ENCODE measurements at regions not wholly inside any gene's neighbourhood (a gene's known extent, or its start where the extent isn't known, plus 50 kb on each side); places are given as distances from the start of the nearest gene placed in this dataset.

GRCh38 chr3:16825617-16826204 lies 59.0 kb upstream of the PLCL2 start:
- Histone ChIP-seq H2AFZ (ENCODE audit: low read depth, low read length) (no peak overlapping the region), H3K4me2 (ENCODE audit: insufficient read depth, low read length) (no peak overlapping the region), H3K27ac (ENCODE audit: insufficient read depth, low read depth, low read length) (no peak overlapping the region), H3K4me3 (replicated peaks in 1 of 3; ENCODE audit: insufficient read depth in 1 of 3, low read depth in 1 of 3, low read length in 3 of 3) (no peak overlapping the region), H3K9ac (replicated peaks; ENCODE audit: extremely low read depth, insufficient read depth, low read length) (no peak overlapping the region), H3K4me1 (ENCODE audit: control insufficient read depth, extremely low read depth, insufficient read depth, low read length) (peaks cover 6% of the 10 kb centered on the region), H3K9me3 (replicated peaks; ENCODE audit: control insufficient read depth, insufficient read depth, low read length) (no peaks in the 10 kb centered on the region), H3K79me2 (ENCODE audit: control insufficient read depth, insufficient read depth, low read length) (no peaks in the 10 kb centered on the region), H3K9me1 (replicated peaks; ENCODE audit: control insufficient read depth, extremely low read depth, insufficient read depth, low read length) (no peaks in the 10 kb centered on the region), H4K20me1 (replicated peaks; ENCODE audit: control insufficient read depth, extremely low read depth, insufficient read depth, low read length) (no peaks in the 10 kb centered on the region), H3K36me3 (ENCODE audit: control insufficient read depth in 2 of 2, extremely low read depth in 1 of 2, insufficient read depth in 2 of 2, low read length in 2 of 2) (no peaks in the 10 kb centered on the region), H3K27me3 (ENCODE audit: control insufficient read depth in 2 of 2, insufficient read depth in 2 of 2, low read length in 2 of 2) (no peaks in the 10 kb centered on the region)
- TF ChIP-seq POLR2AphosphoS5 (IDR thresholded peaks at IDR 0.05; ENCODE audit: insufficient read depth, low read depth, low read length) (no peak), FOS (IDR thresholded peaks at IDR 0.05; ENCODE audit: borderline replicate concordance, insufficient read depth, low read length) (no peak), EZH2 (IDR thresholded peaks at IDR 0.05; ENCODE audit: borderline replicate concordance, low read depth, low read length, severe bottlenecking) (no peak), CTCF (IDR thresholded peaks at IDR 0.05; ENCODE audit: extremely low read depth in 1 of 2, insufficient read depth in 1 of 2, low read depth in 1 of 2, low read length in 2 of 2) (no peak), GATA2 (IDR thresholded peaks at IDR 0.05; ENCODE audit: insufficient read depth, insufficient read length, low read depth, low read length) (no peak), JUN (IDR thresholded peaks at IDR 0.05; ENCODE audit: borderline replicate concordance, insufficient read depth, insufficient read length, low read depth) (no peak), MYC (IDR thresholded peaks at IDR 0.05; ENCODE audit: low read depth, low read length) (no peak), POLR2A (IDR thresholded peaks at IDR 0.05; ENCODE audit: low read depth, low read length) (no peak)
- TF ChIP-seq, protein P1, sequence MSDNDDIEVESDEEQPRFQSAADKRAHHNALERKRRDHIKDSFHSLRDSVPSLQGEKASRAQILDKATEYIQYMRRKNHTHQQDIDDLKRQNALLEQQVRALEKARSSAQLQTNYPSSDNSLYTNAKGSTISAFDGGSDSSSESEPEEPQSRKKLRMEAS (IDR thresholded peaks at IDR 0.05; ENCODE audit: insufficient read depth, insufficient read length), result no peak
- CTCF ChIA-PET, result interaction anchor here (1.7 kb wide), 1 partner anchor 414 kb away, joined by 3 read pairs; no protein-coding TSS in a partner anchor
- DNase-seq (ENCODE audit: low read depth, low spot score) (no peak), FAIRE-seq (no peak)
- no TSS peak for BruUV-seq (replicated peaks)
- dilution Hi-C loops (cut with MboI; ENCODE audit: extremely low pct_ligation_motif_present, low sequenced_read_pairs) (no loop called here), intact Hi-C loops (cut with micrococcal nuclease) (loop anchor here (5.0 kb wide), 1 partner anchor 223 kb away; no protein-coding TSS in a partner anchor)
- POLR2A ChIA-PET, result no interaction called here

Data from endothelial cell of umbilical vein (primary cell).